ENCODE measurements at regions not wholly inside any gene's neighbourhood (a gene's known extent, or its start where the extent isn't known, plus 50 kb on each side); places are given as distances from the start of the nearest gene placed in this dataset.

DNA sequence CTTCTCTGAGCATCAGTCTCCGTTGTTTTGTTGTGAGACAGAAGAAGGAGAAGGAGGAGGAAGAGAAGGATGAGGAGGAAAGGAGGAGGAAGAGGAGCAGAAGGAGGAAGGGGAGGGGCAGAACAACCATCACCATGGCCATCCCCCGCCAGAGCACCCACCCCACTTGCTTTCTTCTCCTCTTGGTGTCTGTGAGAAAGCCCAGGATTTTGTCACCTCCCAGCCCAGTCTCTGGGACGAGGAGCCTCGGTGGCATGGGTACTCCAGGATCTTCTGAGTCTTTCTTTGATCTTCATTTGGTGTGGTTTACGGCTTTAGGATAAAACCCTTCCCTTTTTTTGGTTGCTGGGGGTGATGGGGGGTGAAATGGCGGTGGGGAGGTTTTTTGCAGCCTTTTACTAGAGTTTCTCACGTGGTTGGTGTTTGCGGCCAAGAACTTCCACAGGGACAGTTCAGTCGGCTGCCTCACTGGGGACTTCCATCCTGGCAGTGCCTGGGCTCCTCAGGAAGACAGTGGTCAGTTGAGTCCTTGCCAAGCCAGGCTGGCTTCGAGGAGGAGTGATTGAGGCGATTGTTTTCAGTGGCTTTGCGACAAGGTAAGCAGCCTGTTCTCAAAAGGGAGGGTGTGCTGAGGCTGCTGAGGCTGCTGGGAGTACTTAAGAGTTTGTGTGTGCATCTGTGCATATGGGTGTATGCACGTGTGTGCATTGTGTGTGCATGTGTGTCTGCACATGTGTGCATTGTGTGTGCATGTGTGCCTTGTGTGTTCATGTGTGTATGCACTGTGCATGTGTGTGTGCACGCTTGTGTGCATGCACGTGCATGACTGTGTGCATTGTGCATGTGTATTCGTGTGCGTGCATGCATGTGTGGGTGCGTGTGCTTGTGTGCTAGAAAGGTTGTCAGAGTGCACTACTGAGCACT is 567.5 kb downstream of the TBC1D22A start:
- no peak overlapping the region for H3K4me3 ChIP-seq (ENCODE audit: low read depth, low read length)
- ATAC-seq (ENCODE audit: low read depth in 2 of 2) (no peak), DNase-seq (no peak)
- no peaks in the 10 kb centered on the region for H3K36me3 ChIP-seq (ENCODE audit: control insufficient read depth, insufficient read depth, low read length)
- H3K27ac ChIP-seq (ENCODE audit: insufficient read depth, low read length, poor library complexity, severe bottlenecking) = no peak overlapping the region
- Mint-ChIP-seq H3K36me3 (no peaks in the 10 kb centered on the region), H3K4me3 (no peak overlapping the region), H3K9me3 (peaks cover 0 to 5% (median 0%) of the 10 kb centered on the region in 7 donors), H3K27ac (no peak overlapping the region), H3K27me3 (peaks cover 9% of the 10 kb centered on the region), H3K4me1 (no peaks in the 10 kb centered on the region)
- no peaks in the 10 kb centered on the region for H3K4me1 ChIP-seq (ENCODE audit: control insufficient read depth, insufficient read depth, low read length, poor library complexity, severe bottlenecking)
- H3K9me3 ChIP-seq (ENCODE audit: control insufficient read depth in 2 of 2, low read length in 2 of 2) = no peaks in the 10 kb centered on the region
- no peaks in the 10 kb centered on the region for H3K27me3 ChIP-seq (ENCODE audit: control insufficient read depth, insufficient read depth, low read length)

GRCh38 chr22:47328550-47329243 is 566.2 kb downstream of the TBC1D22A start:
- no peaks in the 10 kb centered on the region for H3K4me1 ChIP-seq (ENCODE audit: control insufficient read depth, insufficient read depth, low read length, poor library complexity, severe bottlenecking)
- H3K4me3 Mint-ChIP-seq = no peak overlapping the region
- no peaks in the 10 kb centered on the region for H3K4me1 Mint-ChIP-seq
- H3K27ac ChIP-seq (ENCODE audit: insufficient read depth, low read length, poor library complexity, severe bottlenecking) = no peak overlapping the region
- peaks cover 9% of the 10 kb centered on the region for H3K27me3 Mint-ChIP-seq
- no peaks in the 10 kb centered on the region for H3K36me3 ChIP-seq (ENCODE audit: control insufficient read depth, insufficient read depth, low read length)
- H3K27ac Mint-ChIP-seq = no peak overlapping the region
- H3K4me3 ChIP-seq (ENCODE audit: low read depth, low read length) = no peak overlapping the region
- peaks cover 0 to 5% (median 0%) of the 10 kb centered on the region in 7 donors for H3K9me3 Mint-ChIP-seq
- no peaks in the 10 kb centered on the region for H3K9me3 ChIP-seq (ENCODE audit: control insufficient read depth in 2 of 2, low read length in 2 of 2)
- DNase-seq = no peak
- H3K36me3 Mint-ChIP-seq = no peaks in the 10 kb centered on the region
- ATAC-seq (ENCODE audit: low read depth in 2 of 2) = no peak
- no peaks in the 10 kb centered on the region for H3K27me3 ChIP-seq (ENCODE audit: control insufficient read depth, insufficient read depth, low read length)

GRCh38 chr22:47327241-47327640 is 564.8 kb downstream of the TBC1D22A start:
- H3K9me3 Mint-ChIP-seq = peaks cover 0 to 2% (median 0%) of the 10 kb centered on the region in 7 donors
- H3K27me3 Mint-ChIP-seq = peaks cover 9% of the 10 kb centered on the region
- ATAC-seq (ENCODE audit: low read depth in 2 of 2) (no peak), DNase-seq (no peak)
- Histone ChIP-seq H3K4me3 (ENCODE audit: low read depth, low read length) (no peak overlapping the region), H3K27me3 (ENCODE audit: control insufficient read depth, insufficient read depth, low read length) (no peaks in the 10 kb centered on the region), H3K27ac (ENCODE audit: insufficient read depth, low read length, poor library complexity, severe bottlenecking) (no peak overlapping the region), H3K36me3 (ENCODE audit: control insufficient read depth, insufficient read depth, low read length) (no peaks in the 10 kb centered on the region), H3K9me3 (ENCODE audit: control insufficient read depth in 2 of 2, low read length in 2 of 2) (no peaks in the 10 kb centered on the region), H3K4me1 (ENCODE audit: control insufficient read depth, insufficient read depth, low read length, poor library complexity, severe bottlenecking) (no peaks in the 10 kb centered on the region)
- no peaks in the 10 kb centered on the region for H3K36me3 Mint-ChIP-seq
- no peak overlapping the region for H3K4me3 Mint-ChIP-seq
- no peak overlapping the region for H3K27ac Mint-ChIP-seq
- H3K4me1 Mint-ChIP-seq = no peaks in the 10 kb centered on the region

GRCh38 chr22:47325249-47325648 is 562.8 kb downstream of the TBC1D22A start:
- peaks cover 4 to 5% of the 10 kb centered on the region in 2 experiments for H3K9me3 ChIP-seq (ENCODE audit: control insufficient read depth in 2 of 2, low read length in 2 of 2)

GRCh38 chr22:47324435-47324990 is 562.1 kb downstream of the TBC1D22A start:
- Histone ChIP-seq H3K9me3 (ENCODE audit: control insufficient read depth in 2 of 2, low read length in 2 of 2) (peaks cover 4 to 5% of the 10 kb centered on the region in 2 experiments), H3K27ac (ENCODE audit: insufficient read depth, low read length, poor library complexity, severe bottlenecking) (no peak overlapping the region), H3K36me3 (ENCODE audit: control insufficient read depth, insufficient read depth, low read length) (no peaks in the 10 kb centered on the region), H3K4me1 (ENCODE audit: control insufficient read depth, insufficient read depth, low read length, poor library complexity, severe bottlenecking) (no peaks in the 10 kb centered on the region), H3K27me3 (ENCODE audit: control insufficient read depth, insufficient read depth, low read length) (no peaks in the 10 kb centered on the region), H3K4me3 (ENCODE audit: low read depth, low read length) (no peak overlapping the region)
- DNase-seq = no peak
- no peaks in the 10 kb centered on the region for H3K4me1 Mint-ChIP-seq
- no peak for ATAC-seq (ENCODE audit: low read depth in 2 of 2)
- H3K4me3 Mint-ChIP-seq = no peak overlapping the region
- H3K9me3 Mint-ChIP-seq = peaks cover 0 to 2% (median 0%) of the 10 kb centered on the region in 7 donors
- H3K27me3 Mint-ChIP-seq = peaks cover 5% of the 10 kb centered on the region
- H3K36me3 Mint-ChIP-seq = no peaks in the 10 kb centered on the region
- no peak overlapping the region for H3K27ac Mint-ChIP-seq

More at GRCh38 chr22:47325249-47325648, 562.8 kb downstream of the TBC1D22A start:
- H3K9me3 Mint-ChIP-seq = peaks cover 0 to 2% (median 0%) of the 10 kb centered on the region in 7 donors
- H3K4me3 Mint-ChIP-seq = no peak overlapping the region
- DNase-seq (no peak), ATAC-seq (ENCODE audit: low read depth in 2 of 2) (no peak)
- H3K27ac ChIP-seq (ENCODE audit: insufficient read depth, low read length, poor library complexity, severe bottlenecking) = no peak overlapping the region
- no peaks in the 10 kb centered on the region for H3K36me3 ChIP-seq (ENCODE audit: control insufficient read depth, insufficient read depth, low read length)
- H3K27ac Mint-ChIP-seq = no peak overlapping the region
- no peak overlapping the region for H3K4me3 ChIP-seq (ENCODE audit: low read depth, low read length)
- H3K4me1 ChIP-seq (ENCODE audit: control insufficient read depth, insufficient read depth, low read length, poor library complexity, severe bottlenecking) = no peaks in the 10 kb centered on the region
- H3K36me3 Mint-ChIP-seq = no peaks in the 10 kb centered on the region
- peaks cover 5% of the 10 kb centered on the region for H3K27me3 Mint-ChIP-seq
- H3K27me3 ChIP-seq (ENCODE audit: control insufficient read depth, insufficient read depth, low read length) = no peaks in the 10 kb centered on the region
- H3K4me1 Mint-ChIP-seq = no peaks in the 10 kb centered on the region

DNA sequence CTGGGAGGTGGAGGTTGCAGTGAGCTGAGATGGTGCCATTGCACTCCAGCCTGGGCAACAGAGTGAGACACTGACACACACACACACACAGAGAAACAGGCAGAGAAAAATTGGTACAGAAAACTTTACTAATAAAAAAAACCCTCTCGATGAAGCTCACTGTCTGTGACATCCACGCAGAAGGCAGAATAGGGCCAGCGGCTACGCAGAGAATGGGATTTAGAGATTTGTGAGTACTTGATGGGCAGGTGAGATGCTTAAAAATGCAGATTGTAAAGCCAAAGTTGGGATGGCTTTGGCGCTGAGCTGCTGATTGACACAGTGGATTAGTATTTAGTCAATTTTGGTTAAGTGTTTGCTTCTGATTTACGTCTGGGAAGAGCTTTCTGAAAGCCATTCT is 561.1 kb downstream of the TBC1D22A start:
- H3K4me1 ChIP-seq (ENCODE audit: control insufficient read depth, insufficient read depth, low read length, poor library complexity, severe bottlenecking) = no peaks in the 10 kb centered on the region
- Mint-ChIP-seq H3K4me3 (no peak overlapping the region), H3K27ac (no peak overlapping the region), H3K9me3 (peaks cover 0 to 2% (median 0%) of the 10 kb centered on the region in 7 donors), H3K36me3 (no peaks in the 10 kb centered on the region), H3K4me1 (no peaks in the 10 kb centered on the region), H3K27me3 (no peaks in the 10 kb centered on the region)
- H3K9me3 ChIP-seq (ENCODE audit: control insufficient read depth in 2 of 2, low read length in 2 of 2) = peaks cover 4 to 5% of the 10 kb centered on the region in 2 experiments
- H3K36me3 ChIP-seq (ENCODE audit: control insufficient read depth, insufficient read depth, low read length) = no peaks in the 10 kb centered on the region
- ATAC-seq (ENCODE audit: low read depth in 2 of 2) (no peak), DNase-seq (no peak)
- H3K27me3 ChIP-seq (ENCODE audit: control insufficient read depth, insufficient read depth, low read length) = no peaks in the 10 kb centered on the region
- H3K4me3 ChIP-seq (ENCODE audit: low read depth, low read length) = no peak overlapping the region
- no peak overlapping the region for H3K27ac ChIP-seq (ENCODE audit: insufficient read depth, low read length, poor library complexity, severe bottlenecking)

DNA sequence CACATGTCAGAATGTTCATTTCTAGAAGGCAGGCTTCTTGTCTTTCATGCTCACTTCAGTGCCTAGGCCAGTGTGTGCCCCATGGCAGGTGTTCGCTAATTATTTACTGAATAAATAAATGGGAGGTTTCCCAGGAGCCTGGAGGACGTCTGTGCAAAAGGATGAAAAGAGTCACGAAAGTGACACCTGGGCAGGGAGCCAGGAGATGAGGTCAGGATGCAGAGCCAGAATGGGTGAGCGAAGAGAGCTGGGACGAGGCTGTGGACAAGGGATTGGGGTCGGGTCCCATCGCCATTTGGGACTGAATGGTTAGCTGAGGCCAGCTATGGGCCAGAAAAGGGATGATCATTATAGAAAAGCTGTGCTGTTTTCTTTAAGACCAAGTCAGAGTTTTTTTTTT is 560.4 kb downstream of the TBC1D22A start:
- DNase-seq = no peak
- no peaks in the 10 kb centered on the region for H3K36me3 Mint-ChIP-seq
- Histone ChIP-seq H3K4me3 (ENCODE audit: low read depth, low read length) (no peak overlapping the region), H3K36me3 (ENCODE audit: control insufficient read depth, insufficient read depth, low read length) (no peaks in the 10 kb centered on the region), H3K4me1 (ENCODE audit: control insufficient read depth, insufficient read depth, low read length, poor library complexity, severe bottlenecking) (no peaks in the 10 kb centered on the region), H3K9me3 (ENCODE audit: control insufficient read depth in 2 of 2, low read length in 2 of 2) (peaks cover 4 to 5% of the 10 kb centered on the region in 2 experiments), H3K27me3 (ENCODE audit: control insufficient read depth, insufficient read depth, low read length) (no peaks in the 10 kb centered on the region), H3K27ac (ENCODE audit: insufficient read depth, low read length, poor library complexity, severe bottlenecking) (no peak overlapping the region)
- no peaks in the 10 kb centered on the region for H3K27me3 Mint-ChIP-seq
- no peak overlapping the region for H3K4me3 Mint-ChIP-seq
- no peak for ATAC-seq (ENCODE audit: low read depth in 2 of 2)
- peaks cover 0 to 2% (median 0%) of the 10 kb centered on the region in 7 donors for H3K9me3 Mint-ChIP-seq
- no peak overlapping the region for H3K27ac Mint-ChIP-seq
- no peaks in the 10 kb centered on the region for H3K4me1 Mint-ChIP-seq
